OCI-LY1 (cell line): ENCODE measurements at regions not wholly inside any gene's neighbourhood (a gene's known extent, or its start where the extent isn't known, plus 50 kb on each side); places are given as distances from the start of the nearest gene placed in this dataset.

ENCODE experiments used
- CTCF ChIP-seq: fragments of 200-600 bp; sonication (generic), shearing (Covaris generic); IDR thresholded peaks from 2 replicates; pipeline ENCODE4 v1.5.1; 2017; ENCODE audit warnings: mild to moderate bottlenecking, antibody characterized with exemption, low read length, moderate library complexity, mixed read lengths
- EZH2 ChIP-seq: fragments of 200-600 bp; sonication (generic), shearing (Covaris generic); IDR thresholded peaks from 2 replicates; pipeline ENCODE4 v1.8.0; 2017; ENCODE audit warnings: borderline replicate concordance, mixed run types, mild to moderate bottlenecking, antibody characterized with exemption, low read length, moderate library complexity, mixed read lengths

DNA sequence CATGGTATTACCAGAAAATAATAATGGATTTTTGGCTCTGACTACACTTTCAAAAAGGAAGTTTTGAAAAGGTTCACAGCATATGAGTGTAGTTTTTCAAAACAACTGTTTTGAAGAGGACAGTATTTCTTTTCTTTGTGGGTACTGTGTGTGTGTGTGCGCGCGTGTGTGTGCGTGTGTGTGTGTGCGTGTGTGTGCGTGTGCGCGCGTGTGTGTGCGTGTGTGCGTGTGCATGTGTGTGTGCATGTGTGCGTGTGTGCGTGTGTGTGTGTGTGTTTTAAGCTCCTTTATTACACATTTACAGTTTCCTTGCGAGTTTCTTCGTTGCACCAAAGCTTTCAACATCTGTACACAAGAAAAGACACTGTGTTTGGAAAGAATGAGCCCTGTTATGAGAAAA is 755.4 kb downstream of the SH3BGRL start:
- TF ChIP-seq CTCF (no peak), EZH2 (no peak)
